GDM1 (cell line): ENCODE measurements at regions not wholly inside any gene's neighbourhood (a gene's known extent, or its start where the extent isn't known, plus 50 kb on each side); places are given as distances from the start of the nearest gene placed in this dataset.

ENCODE experiments used
- DNase-seq: peaks from one replicate; lab custom pipeline; 2025; lab: John Stamatoyannopoulos, UW

- DNase-seq: no peak
Observed at GRCh38 chr11:79890272-79890671, 449.4 kb upstream of the TENM4 start.

- DNase-seq: no peak
Observed at GRCh38 chr11:79864882-79865281, 424.1 kb upstream of the TENM4 start.

GRCh38 chr11:79860336-79860735, 419.5 kb upstream of the TENM4 start:
- DNase-seq: no peak

GRCh38 chr11:79857377-79858214, 416.8 kb upstream of the TENM4 start:
- DNase-seq: no peak

GRCh38 chr11:79852176-79852575, 411.3 kb upstream of the TENM4 start:
- DNase-seq: no peak

GRCh38 chr11:79845002-79845709, 404.3 kb upstream of the TENM4 start:
- DNase-seq: no peak

GRCh38 chr11:79834015-79834414, 393.2 kb upstream of the TENM4 start:
- DNase-seq: no peak

GRCh38 chr11:79830446-79830845, 389.6 kb upstream of the TENM4 start:
- no peak for DNase-seq

- no peak for DNase-seq
Observed at GRCh38 chr11:79829891-79830290, 389.1 kb upstream of the TENM4 start.

GRCh38 chr11:79822766-79823165, 381.9 kb upstream of the TENM4 start:
- no peak for DNase-seq

GRCh38 chr11:79813551-79813950, 372.7 kb upstream of the TENM4 start:
- no peak for DNase-seq

- no peak for DNase-seq
Observed at GRCh38 chr11:79809487-79809886, 368.7 kb upstream of the TENM4 start.

GRCh38 chr11:79807506-79807905, 366.7 kb upstream of the TENM4 start:
- no peak for DNase-seq

- no peak for DNase-seq
Observed at GRCh38 chr11:79796704-79797103, 355.9 kb upstream of the TENM4 start.

GRCh38 chr11:79794484-79795393, 353.9 kb upstream of the TENM4 start:
- no peak for DNase-seq

- DNase-seq: no peak
Observed at GRCh38 chr11:79794057-79794456, 353.2 kb upstream of the TENM4 start.

- no peak for DNase-seq
Observed at GRCh38 chr11:79786961-79787360, 346.1 kb upstream of the TENM4 start.

- DNase-seq: no peak
Observed at GRCh38 chr11:79783833-79784232, 343.0 kb upstream of the TENM4 start.

- no peak for DNase-seq
Observed at GRCh38 chr11:79768343-79768742, 327.5 kb upstream of the TENM4 start.

- DNase-seq: no peak
Observed at GRCh38 chr11:79762279-79762921, 321.6 kb upstream of the TENM4 start.

GRCh38 chr11:79758325-79758724, 317.5 kb upstream of the TENM4 start:
- DNase-seq: no peak

- DNase-seq: no peak
Observed at GRCh38 chr11:79747406-79747805, 306.6 kb upstream of the TENM4 start.
